ENCODE measurements at regions not wholly inside any gene's neighbourhood (a gene's known extent, or its start where the extent isn't known, plus 50 kb on each side); places are given as distances from the start of the nearest gene placed in this dataset.

GRCh38 chr13:90800082-90800746, 547.3 kb upstream of the MIR17HG start:
- Histone ChIP-seq H3K9me3 (ENCODE audit: control insufficient read depth, insufficient read depth, low read length) (no peaks in the 10 kb centered on the region), H3K27me3 (ENCODE audit: control insufficient read depth, insufficient read depth, low read length) (no peaks in the 10 kb centered on the region), H3K27ac (ENCODE audit: low read depth, low read length) (no peak overlapping the region), H3K4me3 (ENCODE audit: low read depth, low read length) (no peak overlapping the region)
- no peak for TF ChIP-seq CTCF (IDR thresholded peaks at IDR 0.05; ENCODE audit: low read depth, low read length)
- ChIA-PET POLR2A (no interaction called here), CTCF (no interaction called here)
- DNase-seq (ENCODE audit: low read depth, low spot score) = no peak

DNA sequence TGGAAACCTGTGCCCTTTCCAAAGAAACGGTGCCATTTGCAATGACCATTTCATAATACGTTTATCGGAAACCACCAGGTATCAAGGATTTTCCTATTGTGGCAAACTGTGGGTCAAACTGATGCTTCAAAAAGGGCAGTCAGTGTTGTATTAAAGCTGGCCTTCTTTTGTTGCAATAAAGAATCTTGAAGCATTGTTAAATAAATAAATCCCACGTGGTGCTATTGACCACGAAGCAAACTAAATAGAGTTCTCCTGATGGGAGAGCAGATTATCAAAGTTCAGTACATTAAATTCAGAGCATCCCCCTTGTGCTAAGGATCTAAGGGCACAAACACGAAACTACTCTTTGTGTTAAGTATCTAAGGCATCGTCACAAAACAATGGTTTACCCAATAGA, 545.9 kb upstream of the MIR17HG start:
- ChIA-PET POLR2A (no interaction called here), CTCF (no interaction called here)
- Histone ChIP-seq H3K27me3 (ENCODE audit: control insufficient read depth, insufficient read depth, low read length) (no peaks in the 10 kb centered on the region), H3K9me3 (ENCODE audit: control insufficient read depth, insufficient read depth, low read length) (no peaks in the 10 kb centered on the region), H3K4me3 (ENCODE audit: low read depth, low read length) (no peak overlapping the region), H3K27ac (ENCODE audit: low read depth, low read length) (no peak overlapping the region)
- TF ChIP-seq CTCF (IDR thresholded peaks at IDR 0.05; ENCODE audit: low read depth, low read length) = no peak
- DNase-seq (ENCODE audit: low read depth, low spot score) = no peak

DNA sequence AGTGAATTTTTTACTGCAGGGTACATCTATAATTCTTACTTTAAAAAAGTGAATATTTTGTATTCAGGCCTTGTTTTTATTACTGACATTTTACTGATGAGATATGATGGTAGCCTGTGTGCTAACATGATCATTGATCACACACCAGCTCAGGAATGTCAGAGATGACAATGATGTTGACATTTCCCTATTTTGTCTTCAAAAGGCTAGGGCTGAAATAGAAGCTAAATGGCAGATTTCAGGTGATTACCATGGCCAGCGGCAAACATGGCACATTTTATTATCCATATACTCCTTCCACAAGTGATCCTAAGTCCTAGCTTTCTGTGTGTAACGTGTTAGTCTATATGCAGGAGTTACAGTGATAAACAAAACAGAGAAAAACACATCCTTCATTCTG, 544.3 kb upstream of the MIR17HG start:
- DNase-seq (ENCODE audit: low read depth, low spot score) = no peak
- ChIA-PET CTCF (interaction anchor here (0.6 kb wide), 1 partner anchor 608 kb away, joined by 5 read pairs; no protein-coding TSS in a partner anchor), POLR2A (no interaction called here)
- H3K27ac ChIP-seq (ENCODE audit: low read depth, low read length) = no peak overlapping the region
- no peak for TF ChIP-seq CTCF (IDR thresholded peaks at IDR 0.05; ENCODE audit: low read depth, low read length)
- H3K27me3 ChIP-seq (ENCODE audit: control insufficient read depth, insufficient read depth, low read length) = no peaks in the 10 kb centered on the region
- H3K4me3 ChIP-seq (ENCODE audit: low read depth, low read length) = no peak overlapping the region
- H3K9me3 ChIP-seq (ENCODE audit: control insufficient read depth, insufficient read depth, low read length) = no peaks in the 10 kb centered on the region

DNA sequence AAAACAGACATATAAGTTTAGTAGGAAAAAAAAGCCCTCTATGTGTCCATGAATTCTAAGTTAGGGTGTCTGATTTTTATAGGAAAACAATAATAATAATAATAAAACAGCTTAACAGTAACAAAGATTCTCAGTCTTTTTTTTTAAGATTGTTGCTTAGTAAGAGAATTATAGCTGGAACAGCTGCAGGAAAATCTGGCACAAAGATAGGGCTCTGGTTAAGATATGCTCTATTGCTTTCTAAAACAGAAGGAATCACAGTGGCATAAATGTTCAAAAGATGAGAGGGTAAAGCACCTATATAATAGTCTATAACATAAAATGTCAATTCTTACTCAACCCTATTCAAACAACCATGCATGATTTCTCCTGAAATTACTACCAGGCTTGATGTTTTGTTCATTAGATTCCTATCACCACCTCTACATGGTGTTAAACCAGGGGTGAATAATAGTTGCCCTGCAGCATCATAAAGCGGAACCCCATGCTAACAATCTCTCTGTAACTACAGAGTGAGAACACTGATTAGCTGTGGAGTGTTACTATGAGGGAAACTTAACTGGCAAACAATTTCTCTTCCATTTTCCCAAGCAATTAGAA, 541.4 kb upstream of the MIR17HG start:
- H3K9me3 ChIP-seq (ENCODE audit: control insufficient read depth, insufficient read depth, low read length) = no peaks in the 10 kb centered on the region
- no peak overlapping the region for H3K4me3 ChIP-seq (ENCODE audit: low read depth, low read length)
- H3K27me3 ChIP-seq (ENCODE audit: control insufficient read depth, insufficient read depth, low read length) = no peaks in the 10 kb centered on the region
- H3K27ac ChIP-seq (ENCODE audit: low read depth, low read length) = no peak overlapping the region
- ChIA-PET POLR2A (no interaction called here), CTCF (no interaction called here)
- TF ChIP-seq CTCF (IDR thresholded peaks at IDR 0.05; ENCODE audit: low read depth, low read length) = no peak
- DNase-seq (ENCODE audit: low read depth, low spot score) = no peak

- POLR2A ChIA-PET = no interaction called here
- Histone ChIP-seq H3K4me3 (ENCODE audit: low read depth, low read length) (no peak overlapping the region), H3K27me3 (ENCODE audit: control insufficient read depth, insufficient read depth, low read length) (no peaks in the 10 kb centered on the region), H3K27ac (ENCODE audit: low read depth, low read length) (no peak overlapping the region), H3K9me3 (ENCODE audit: control insufficient read depth, insufficient read depth, low read length) (no peaks in the 10 kb centered on the region)
- TF ChIP-seq CTCF (IDR thresholded peaks at IDR 0.05; ENCODE audit: low read depth, low read length) = no peak
- DNase-seq (ENCODE audit: low read depth, low spot score) = no peak
- CTCF ChIA-PET = no interaction called here
Measured at GRCh38 chr13:90806892-90807291, 540.6 kb upstream of the MIR17HG start.

Data from AG04450 (cell line).